GM12891 (cell line): ENCODE measurements at regions not wholly inside any gene's neighbourhood (a gene's known extent, or its start where the extent isn't known, plus 50 kb on each side); places are given as distances from the start of the nearest gene placed in this dataset.

Experiments
- POLR2A ChIP-seq: IDR thresholded peaks from 2 replicates; pipeline ENCODE4 v1.6.1; 2011; ENCODE audit warnings: low read depth, low read length, control low read depth
- POLR2AphosphoS5 ChIP-seq: IDR thresholded peaks from 2 replicates; pipeline ENCODE4 v1.6.1; 2011; ENCODE audit warnings: low read depth, low read length, control low read depth
- POU2F2 ChIP-seq: IDR thresholded peaks from 2 replicates; pipeline ENCODE4 v1.6.1; 2011; ENCODE audit warnings: low read depth, mild to moderate bottlenecking, control low read depth, low read length, moderate library complexity

GRCh38 chr18:39486268-39486667 is 1920.7 kb upstream of the CELF4 start:
- TF ChIP-seq POLR2AphosphoS5: no peak
- no peak for TF ChIP-seq POLR2A
- no peak for TF ChIP-seq POU2F2
